Tibial nerve (tissue), 3 donors: ENCODE measurements at regions not wholly inside any gene's neighbourhood (a gene's known extent, or its start where the extent isn't known, plus 50 kb on each side); places are given as distances from the start of the nearest gene placed in this dataset.

Experiments used
- EP300 ChIP-seq, 2 donors: sonication (generic); formaldehyde crosslinking; IDR thresholded peaks; one replicate each; pipeline ENCODE4 v1.6.1; 2017; ENCODE audit warnings: antibody characterized with exemption in 2 of 2, mild to moderate bottlenecking in 1 of 2
- POLR2A ChIP-seq, 2 donors: fragments of 450-650 bp; IDR thresholded peaks; one replicate each; pipeline ENCODE4 v1.6.1; 2017; ENCODE audit warnings: antibody characterized with exemption in 2 of 2, mild to moderate bottlenecking in 2 of 2, moderate library complexity in 2 of 2

GRCh38 chr21:28159396-28159795 lies 833.3 kb downstream of the LTN1 start:
- no peak for TF ChIP-seq EP300 (IDR thresholded peaks at IDR 0.05)
- no peak for TF ChIP-seq POLR2A (IDR thresholded peaks at IDR 0.05)
